Muscle layer of duodenum (tissue), 2 donors: ENCODE measurements at regions not wholly inside any gene's neighbourhood (a gene's known extent, or its start where the extent isn't known, plus 50 kb on each side); places are given as distances from the start of the nearest gene placed in this dataset.

Source experiments
- H3K27ac ChIP-seq: one replicate; pipeline ENCODE4 v1.7.0; 2013; ENCODE audit warnings: mild to moderate bottlenecking, low read length
- H3K27me3 ChIP-seq: one replicate; pipeline ENCODE4 v1.7.0; 2013; ENCODE audit warnings: low read depth, mild to moderate bottlenecking, control low read depth, low read length
- H3K36me3 ChIP-seq, 2 donors: one replicate each; pipeline ENCODE4 v1.7.0; 2013; ENCODE audit warnings: low read length in 2 of 2, control low read depth in 1 of 2, mild to moderate bottlenecking in 1 of 2; ENCODE audit not compliant: insufficient read depth in 2 of 2, control insufficient read depth in 1 of 2
- H3K4me1 ChIP-seq, 2 donors: one replicate each; pipeline ENCODE4 v1.7.0; 2013; ENCODE audit warnings: low read length in 2 of 2, mild to moderate bottlenecking in 2 of 2, control low read depth in 1 of 2, moderate library complexity in 1 of 2; ENCODE audit not compliant: insufficient read depth in 2 of 2, control insufficient read depth in 1 of 2
- H3K4me3 ChIP-seq, 2 donors: one replicate each; pipeline ENCODE4 v1.7.0; 2013; ENCODE audit warnings: low read length in 2 of 2, low read depth in 1 of 2, mild to moderate bottlenecking in 1 of 2
- H3K9me3 ChIP-seq, 2 donors: one replicate each; pipeline ENCODE4 v1.7.0; 2013; ENCODE audit warnings: low read length in 2 of 2, control low read depth in 1 of 2, mild to moderate bottlenecking in 1 of 2; ENCODE audit not compliant: control insufficient read depth in 1 of 2
- donor health status: healthy.

DNA sequence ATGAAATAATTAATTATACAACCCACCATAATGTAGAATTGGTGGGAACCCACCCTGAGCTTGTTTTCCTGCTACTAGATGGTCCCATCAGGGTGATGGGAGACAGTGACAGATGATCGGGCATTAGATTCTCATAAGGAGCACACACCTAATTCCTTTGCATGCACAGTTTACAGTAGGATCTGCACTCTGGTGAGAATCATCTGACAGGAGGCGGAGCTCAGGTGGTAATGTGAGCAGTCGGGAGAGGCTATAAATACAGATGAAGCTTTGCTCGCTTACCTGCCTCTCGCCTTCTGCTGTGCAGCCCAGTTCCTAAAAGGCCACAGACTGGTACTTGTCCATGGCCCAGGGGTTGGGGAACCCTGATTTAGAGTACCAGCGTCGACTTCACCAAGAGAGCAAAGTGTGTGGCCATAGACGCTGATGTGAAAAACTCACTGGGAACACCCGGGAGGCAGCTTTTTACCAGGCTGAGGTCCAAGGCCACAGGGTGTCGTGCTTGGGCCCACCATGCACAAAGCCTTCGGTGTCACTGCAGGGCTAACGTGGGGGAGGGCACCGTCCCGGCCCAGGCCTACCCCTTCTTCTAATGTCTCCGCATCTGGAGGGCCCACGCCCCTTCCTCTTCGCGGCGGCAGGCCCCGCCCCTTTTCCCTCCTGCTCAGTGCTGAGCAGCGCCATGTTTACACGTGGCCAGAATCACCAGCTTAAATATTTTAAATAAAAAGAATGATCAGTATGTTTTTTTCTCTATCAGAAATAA lies 296.8 kb upstream of the HDAC4 start:
- Histone ChIP-seq H3K9me3 (no peaks in the 10 kb centered on the region), H3K27me3 (no peaks in the 10 kb centered on the region), H3K4me1 (no peaks in the 10 kb centered on the region), H3K4me3 (no peak overlapping the region), H3K36me3 (no peaks in the 10 kb centered on the region), H3K27ac (no peak overlapping the region)

DNA sequence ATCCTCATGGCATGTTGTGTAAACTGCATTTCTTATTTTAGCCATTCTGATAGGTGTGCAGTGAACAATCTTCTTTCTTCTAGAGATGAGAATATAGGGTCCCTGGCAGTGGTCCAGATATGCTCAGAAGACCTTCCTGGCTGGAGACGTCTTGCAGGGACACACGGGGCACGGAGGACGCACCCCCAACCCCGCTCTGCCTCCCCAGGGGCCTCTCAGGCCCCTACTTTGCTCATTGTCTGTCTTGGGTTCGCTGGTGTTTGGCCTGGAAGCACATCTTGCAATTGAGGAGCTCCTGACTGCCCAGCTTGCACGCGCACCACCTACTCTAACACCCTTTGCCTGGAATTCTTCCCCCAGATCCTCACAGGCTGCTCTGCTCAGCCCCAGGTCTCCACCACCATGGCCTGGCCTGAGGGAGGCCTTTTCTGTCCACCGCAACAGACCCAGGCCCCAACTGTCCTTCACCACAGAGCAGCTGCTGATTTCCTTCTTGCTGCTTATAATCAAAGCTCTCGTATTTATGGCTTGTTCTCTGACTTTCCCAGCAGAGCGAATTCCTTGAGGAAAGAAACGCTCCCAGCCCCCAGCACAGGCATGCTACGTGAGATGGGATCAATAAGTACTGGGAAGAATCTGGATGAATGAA lies 295.9 kb upstream of the HDAC4 start:
- Histone ChIP-seq H3K9me3 (no peaks in the 10 kb centered on the region), H3K4me1 (no peaks in the 10 kb centered on the region), H3K27ac (no peak overlapping the region)

DNA sequence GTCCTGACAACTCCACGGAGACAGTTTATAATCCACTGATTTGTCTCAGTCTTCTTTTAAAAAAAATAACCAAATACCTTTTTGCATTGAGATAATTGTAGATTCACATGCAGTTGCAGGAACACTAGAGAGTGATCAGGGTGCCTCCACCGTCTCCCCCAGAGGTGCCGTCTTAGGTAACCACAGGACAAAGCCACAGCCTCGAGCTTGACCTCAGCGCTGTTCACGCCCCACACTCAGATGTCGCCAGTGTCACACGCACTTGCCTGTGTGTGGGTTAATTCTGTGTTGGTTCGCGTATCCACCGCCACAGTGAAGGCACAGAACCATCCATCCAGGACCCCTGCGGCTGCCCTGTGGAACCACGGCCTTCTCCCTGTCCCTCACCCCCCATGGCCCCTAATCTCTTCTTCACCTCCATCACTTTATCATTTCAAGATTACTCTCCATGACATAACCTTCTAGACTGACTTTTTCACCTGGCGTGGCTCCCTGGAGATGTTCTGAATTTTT lies 295.0 kb upstream of the HDAC4 start:
- Histone ChIP-seq H3K4me3 (no peak overlapping the region), H3K9me3 (no peaks in the 10 kb centered on the region), H3K4me1 (peaks cover 0 to 9% of the 10 kb centered on the region in 2 donors), H3K27ac (no peak overlapping the region), H3K36me3 (no peaks in the 10 kb centered on the region), H3K27me3 (no peaks in the 10 kb centered on the region)

More for the DNA sequence above, 295.9 kb upstream of the HDAC4 start:
- H3K4me3 ChIP-seq = no peak overlapping the region
- no peaks in the 10 kb centered on the region for H3K27me3 ChIP-seq
- H3K36me3 ChIP-seq = no peaks in the 10 kb centered on the region

DNA sequence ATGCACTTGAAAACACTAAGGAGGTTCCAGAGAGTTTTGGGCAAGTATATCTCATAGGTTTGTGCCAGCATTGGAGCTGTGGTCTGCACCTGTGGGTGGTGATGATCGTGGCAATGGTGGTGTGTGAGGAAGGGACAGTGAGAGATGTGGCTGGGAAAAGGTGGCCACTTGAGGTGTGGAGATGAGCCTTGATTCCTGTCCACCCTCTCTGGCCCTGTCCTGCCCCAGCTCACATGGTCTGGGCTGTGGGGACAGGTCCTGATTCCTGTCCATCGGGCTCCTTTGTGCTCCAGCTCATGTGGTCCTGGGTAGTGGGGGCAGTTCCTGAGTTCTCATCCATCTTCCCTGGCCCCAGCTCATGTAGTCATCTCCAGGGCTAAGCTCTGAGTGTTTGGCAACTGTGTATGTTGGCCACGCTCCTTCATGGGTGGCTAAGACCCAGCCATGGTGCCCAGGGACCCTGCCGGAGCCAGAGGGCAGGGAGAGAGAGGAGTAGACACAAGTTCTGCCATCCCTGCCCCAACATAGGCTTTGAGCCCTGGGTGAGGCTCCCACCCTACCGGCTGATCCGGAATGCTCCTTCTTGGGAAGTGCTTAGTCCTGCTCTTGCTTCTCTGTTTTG lies 294.4 kb upstream of the HDAC4 start:
- H3K27me3 ChIP-seq = no peaks in the 10 kb centered on the region
- peaks cover 0 to 10% of the 10 kb centered on the region in 2 donors for H3K4me1 ChIP-seq
- no peak overlapping the region for H3K4me3 ChIP-seq
- no peaks in the 10 kb centered on the region for H3K9me3 ChIP-seq
- H3K27ac ChIP-seq = no peak overlapping the region
- no peaks in the 10 kb centered on the region for H3K36me3 ChIP-seq

DNA sequence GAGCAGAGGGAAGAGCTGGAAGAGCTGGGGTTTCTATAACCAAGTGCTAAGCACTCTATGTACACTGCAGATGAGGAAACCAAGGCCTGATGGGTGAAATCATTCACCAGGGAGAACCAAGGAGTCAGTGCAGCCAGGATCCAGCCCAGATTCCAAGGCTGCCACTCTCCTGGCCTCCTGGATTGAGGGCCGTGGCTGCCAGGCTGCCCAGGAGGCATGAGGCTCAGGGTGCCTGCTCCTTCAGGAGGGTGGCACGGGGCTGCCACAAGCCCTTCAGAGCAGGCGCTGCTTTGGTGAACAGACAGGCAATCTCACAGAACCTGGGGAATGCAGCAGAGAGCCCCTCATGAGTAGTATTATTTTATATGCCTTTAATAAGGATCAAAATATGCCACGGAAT lies 293.7 kb upstream of the HDAC4 start:
- Histone ChIP-seq H3K27ac (no peak overlapping the region), H3K4me1 (peaks cover 0 to 10% of the 10 kb centered on the region in 2 donors), H3K36me3 (no peaks in the 10 kb centered on the region), H3K9me3 (no peaks in the 10 kb centered on the region), H3K4me3 (no peak overlapping the region), H3K27me3 (no peaks in the 10 kb centered on the region)

DNA sequence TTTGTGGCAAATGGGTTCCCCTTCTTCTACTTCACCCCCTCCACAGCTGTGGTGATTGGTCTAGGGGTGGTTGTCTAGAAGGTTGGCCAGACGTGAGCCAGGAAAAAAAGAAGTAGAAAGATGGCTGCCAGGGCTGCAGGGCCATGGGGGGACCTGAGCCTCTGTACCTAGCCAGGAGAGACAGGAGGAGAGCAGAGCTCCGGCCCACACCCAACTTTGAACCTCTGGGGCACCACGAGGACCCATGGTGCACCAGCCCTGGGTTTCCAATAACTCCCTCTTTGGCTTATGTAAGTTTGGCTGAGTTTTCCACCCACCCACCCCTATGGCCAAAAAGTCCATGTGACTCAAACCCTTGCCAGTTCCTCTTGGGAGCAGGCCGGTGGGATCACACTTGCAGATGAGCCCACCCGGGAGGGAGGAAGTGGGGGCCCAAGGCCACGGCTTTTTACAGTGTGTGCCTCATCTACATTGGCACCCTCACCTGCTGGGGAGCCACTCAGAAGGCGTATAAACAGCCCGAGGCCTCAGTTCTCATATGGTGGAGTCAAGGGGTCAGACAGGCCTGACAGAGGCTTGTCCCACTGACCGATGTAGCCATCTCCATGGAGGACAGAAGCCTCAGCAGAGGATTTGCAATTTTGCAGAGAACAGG lies 293.1 kb upstream of the HDAC4 start:
- Histone ChIP-seq H3K27ac (no peak overlapping the region), H3K9me3 (no peaks in the 10 kb centered on the region), H3K27me3 (no peaks in the 10 kb centered on the region), H3K4me3 (no peak overlapping the region), H3K4me1 (peaks cover 0 to 10% of the 10 kb centered on the region in 2 donors), H3K36me3 (no peaks in the 10 kb centered on the region)

DNA sequence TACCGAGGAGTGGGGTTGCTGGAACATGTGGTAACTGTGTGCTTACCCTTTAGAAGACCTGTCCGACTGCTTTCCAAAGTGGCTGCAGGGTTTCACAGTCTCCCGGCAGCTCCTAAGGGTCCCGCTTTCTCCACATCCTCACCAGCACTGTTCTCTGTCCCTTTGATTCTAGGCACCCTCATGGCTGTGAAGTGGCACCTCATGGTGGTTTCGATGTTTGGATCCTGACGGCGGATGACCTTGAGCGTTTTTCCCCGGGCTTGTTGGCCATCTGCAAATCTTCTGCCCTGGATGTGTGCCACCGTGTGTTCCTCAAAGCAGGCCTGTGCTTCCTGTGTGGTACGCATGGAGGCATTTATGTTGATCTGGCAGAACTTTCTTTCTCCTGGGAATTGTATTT lies 292.5 kb upstream of the HDAC4 start:
- no peak overlapping the region for H3K27ac ChIP-seq
- no peak overlapping the region for H3K4me3 ChIP-seq
- peaks cover 0 to 10% of the 10 kb centered on the region in 2 donors for H3K4me1 ChIP-seq
- H3K36me3 ChIP-seq = no peaks in the 10 kb centered on the region
- no peaks in the 10 kb centered on the region for H3K27me3 ChIP-seq
- H3K9me3 ChIP-seq = no peaks in the 10 kb centered on the region

DNA sequence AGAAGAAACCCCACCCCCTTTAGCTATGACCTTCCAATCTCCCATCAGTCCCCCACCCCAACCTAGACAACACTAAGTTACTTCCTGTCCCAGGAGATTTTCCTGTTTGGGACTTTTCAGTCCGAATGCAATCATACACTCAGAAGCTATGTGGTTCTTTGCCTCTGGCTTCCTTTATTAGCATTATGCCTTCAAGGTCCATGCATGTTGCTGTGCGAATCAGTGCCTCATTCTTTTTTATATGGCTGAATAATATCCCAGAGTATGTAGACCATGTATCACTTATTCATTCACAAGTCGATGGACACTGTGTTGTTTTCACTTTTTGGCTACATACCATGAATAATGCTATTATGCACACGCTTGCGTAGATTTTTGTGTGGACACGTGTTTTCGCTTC lies 292.1 kb upstream of the HDAC4 start:
- Histone ChIP-seq H3K4me1 (peaks cover 0 to 10% of the 10 kb centered on the region in 2 donors), H3K27me3 (no peaks in the 10 kb centered on the region), H3K4me3 (no peak overlapping the region), H3K9me3 (no peaks in the 10 kb centered on the region), H3K27ac (no peak overlapping the region), H3K36me3 (no peaks in the 10 kb centered on the region)

DNA sequence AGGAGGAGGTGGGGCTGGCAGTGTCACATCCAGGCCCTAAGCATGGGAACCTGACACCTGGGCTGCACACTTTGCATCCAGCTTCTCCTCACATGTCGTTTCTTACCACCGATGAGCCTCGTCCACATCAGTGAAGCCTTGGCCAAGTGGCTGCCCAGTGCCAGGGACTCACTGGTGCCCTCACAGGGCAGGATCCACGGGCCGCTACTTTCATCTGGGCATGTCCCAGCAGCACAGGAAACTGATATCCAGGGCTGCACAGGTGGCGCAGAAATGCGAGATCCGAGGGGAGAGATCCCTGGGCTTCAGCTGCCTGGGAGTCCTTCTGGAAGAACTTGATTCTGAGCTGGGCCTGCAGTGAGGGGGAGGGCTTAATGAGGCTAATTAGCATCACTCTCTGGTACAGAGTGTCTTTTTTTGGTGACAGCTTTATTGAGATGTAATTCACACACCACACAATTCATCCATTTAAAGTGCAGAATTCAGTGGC lies 291.6 kb upstream of the HDAC4 start:
- Histone ChIP-seq H3K27ac (no peak overlapping the region), H3K27me3 (no peaks in the 10 kb centered on the region), H3K9me3 (no peaks in the 10 kb centered on the region), H3K36me3 (no peaks in the 10 kb centered on the region), H3K4me3 (no peak overlapping the region), H3K4me1 (peaks cover 0 to 10% of the 10 kb centered on the region in 2 donors)

DNA sequence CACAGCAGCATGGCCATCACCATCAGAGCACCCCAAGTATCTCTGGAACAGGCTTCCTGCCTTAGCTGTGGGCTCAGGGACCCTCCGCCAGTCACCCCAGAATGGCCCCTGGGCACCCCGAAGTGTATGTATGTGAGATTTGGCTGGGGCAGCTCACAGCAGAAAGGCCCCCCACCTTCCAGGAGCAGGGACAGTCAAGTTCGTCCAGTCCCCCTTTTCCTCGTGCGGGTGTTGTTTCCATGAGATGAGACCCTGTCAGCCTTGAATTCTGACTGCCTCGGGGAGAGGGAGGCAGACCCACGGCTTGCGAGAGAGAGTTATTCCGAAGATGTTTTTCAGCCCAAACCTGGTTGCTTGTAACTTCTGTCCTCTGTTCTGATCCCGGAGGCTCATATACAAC lies 290.9 kb upstream of the HDAC4 start:
- Histone ChIP-seq H3K36me3 (no peaks in the 10 kb centered on the region), H3K27me3 (no peaks in the 10 kb centered on the region), H3K27ac (no peak overlapping the region), H3K9me3 (no peaks in the 10 kb centered on the region), H3K4me3 (no peak overlapping the region), H3K4me1 (peaks cover 0 to 10% of the 10 kb centered on the region in 2 donors)
